AG20443 (cell line): ENCODE measurements at regions not wholly inside any gene's neighbourhood (a gene's known extent, or its start where the extent isn't known, plus 50 kb on each side); places are given as distances from the start of the nearest gene placed in this dataset.

Experiments used
- DNase-seq: peaks from one replicate; pipeline ENCODE4 v3.0.0; 2012; ENCODE audit warnings: low spot score, mixed read lengths

- no peak for DNase-seq
Observed at GRCh38 chr3:31050296-31050695, 155.8 kb upstream of the GADL1 start.

GRCh38 chr3:31051226-31051625 is 156.8 kb upstream of the GADL1 start:
- DNase-seq: no peak

GRCh38 chr3:31053299-31053698 is 158.8 kb upstream of the GADL1 start:
- DNase-seq: no peak

- no peak for DNase-seq
Observed at GRCh38 chr3:31054032-31054431, 159.6 kb upstream of the GADL1 start.

- DNase-seq: no peak
Observed at GRCh38 chr3:31055757-31056156, 161.3 kb upstream of the GADL1 start.

- DNase-seq: no peak
Observed at GRCh38 chr3:31057891-31058290, 163.4 kb upstream of the GADL1 start.

GRCh38 chr3:31064021-31064420 is 169.6 kb upstream of the GADL1 start:
- no peak for DNase-seq

- no peak for DNase-seq
Observed at GRCh38 chr3:31065765-31066164, 171.3 kb upstream of the GADL1 start.

GRCh38 chr3:31067004-31067403 is 172.5 kb upstream of the GADL1 start:
- DNase-seq: peak; percentile 85

- DNase-seq: no peak
Observed at GRCh38 chr3:31075471-31075870, 181.0 kb upstream of the GADL1 start.

GRCh38 chr3:31075876-31076275 is 181.4 kb upstream of the GADL1 start:
- DNase-seq: no peak

GRCh38 chr3:31077021-31077601 is 182.7 kb upstream of the GADL1 start:
- DNase-seq: peak; percentile 81

- DNase-seq: no peak
Observed at GRCh38 chr3:31077826-31078225, 183.4 kb upstream of the GADL1 start.

GRCh38 chr3:31079689-31080088 is 185.2 kb upstream of the GADL1 start:
- DNase-seq: no peak

GRCh38 chr3:31081018-31081662 is 186.7 kb upstream of the GADL1 start:
- DNase-seq: no peak

- no peak for DNase-seq
Observed at GRCh38 chr3:31086148-31086547, 191.7 kb upstream of the GADL1 start.

GRCh38 chr3:31086698-31087097 is 192.2 kb upstream of the GADL1 start:
- no peak for DNase-seq

GRCh38 chr3:31091748-31092147 is 197.3 kb upstream of the GADL1 start:
- no peak for DNase-seq

GRCh38 chr3:31092748-31093589 is 198.5 kb upstream of the GADL1 start:
- peak; percentile 64 for DNase-seq

GRCh38 chr3:31093606-31094005 is 199.1 kb upstream of the GADL1 start:
- no peak for DNase-seq

- DNase-seq: no peak
Observed at GRCh38 chr3:31094048-31094447, 199.6 kb upstream of the GADL1 start.

- DNase-seq: no peak
Observed at GRCh38 chr3:31095255-31095654, 200.8 kb upstream of the GADL1 start.

- no peak for DNase-seq
Observed at GRCh38 chr3:31096661-31097395, 202.4 kb upstream of the GADL1 start.
